ENCODE measurements at regions not wholly inside any gene's neighbourhood (a gene's known extent, or its start where the extent isn't known, plus 50 kb on each side); places are given as distances from the start of the nearest gene placed in this dataset.

DNA sequence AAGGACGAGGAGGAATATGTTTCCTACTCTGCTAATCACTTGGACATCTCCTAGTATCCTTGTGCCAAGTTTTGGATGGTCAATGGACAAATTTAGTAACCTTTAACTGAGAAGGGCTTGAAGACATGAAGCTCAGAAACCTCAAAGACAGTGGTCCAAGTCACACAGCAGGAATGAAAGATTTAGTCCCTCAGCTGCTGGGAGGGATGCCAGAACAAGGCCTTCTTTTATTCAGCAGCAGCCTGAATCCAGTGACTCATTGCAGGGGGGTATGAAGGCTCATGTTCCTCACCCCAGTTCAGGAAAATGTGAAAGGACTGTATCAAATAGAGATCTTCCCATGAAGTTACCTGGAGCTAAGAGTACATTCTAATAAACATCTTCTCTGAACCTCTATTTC lies 214.9 kb upstream of the UGT8 start:
- no peak overlapping the region for H3K9ac ChIP-seq
- H3K27me3 ChIP-seq, result no peaks in the 10 kb centered on the region
- H3K4me1 ChIP-seq, result peaks cover 0 to 5% (median 0%) of the 10 kb centered on the region in 10 experiments; a peak in 1 of 20 replicates
- no peaks in the 10 kb centered on the region for H3K36me3 ChIP-seq
- no peak overlapping the region for H3K4me2 ChIP-seq
- no peak for TF ChIP-seq Cebpa-rat (IDR thresholded peaks at IDR 0.05)
- no peaks in the 10 kb centered on the region for H3K9me3 ChIP-seq (replicated peaks in 1 of 11)
- H4K20me1 ChIP-seq, result no peaks in the 10 kb centered on the region
- no peak overlapping the region for H3K4me3 ChIP-seq
- no peak overlapping the region for H3K27ac ChIP-seq

DNA sequence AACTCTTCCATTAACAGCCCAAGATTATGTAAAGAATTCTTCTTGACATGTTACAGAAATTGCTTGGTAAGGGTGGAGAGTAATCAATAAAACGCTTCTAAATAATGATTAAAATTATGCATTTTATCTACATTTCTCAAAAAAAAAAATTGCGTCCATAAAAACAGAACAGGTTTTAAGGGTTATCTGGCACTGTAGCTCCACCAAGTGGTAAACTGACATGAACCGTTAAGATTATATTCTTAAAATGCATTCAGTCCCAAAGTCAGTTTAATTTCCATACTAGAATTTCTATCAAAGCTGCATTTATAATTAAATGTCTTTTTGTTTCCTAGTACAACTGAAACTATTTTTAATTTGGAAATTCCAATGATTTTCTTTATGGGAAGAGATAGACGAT lies 214.0 kb upstream of the UGT8 start:
- Histone ChIP-seq H3K4me1 (peaks cover 0 to 5% (median 0%) of the 10 kb centered on the region in 10 experiments; a peak in 1 of 20 replicates), H3K9ac (no peak overlapping the region), H3K27me3 (no peaks in the 10 kb centered on the region), H4K20me1 (0 out of 22 replicates have a peak, but pooled peaks cover 0 to 3% (median 0%) of the 10 kb centered on the region in 11 experiments), H3K27ac (no peak overlapping the region), H3K4me3 (no peak overlapping the region), H3K36me3 (no peaks in the 10 kb centered on the region), H3K9me3 (replicated peaks in 1 of 11) (no peaks in the 10 kb centered on the region), H3K4me2 (no peak overlapping the region)
- no peak for TF ChIP-seq Cebpa-rat (IDR thresholded peaks at IDR 0.05)

- Histone ChIP-seq H3K4me2 (peak overlapping the region in 1 of 11 experiments; percentile 29; a peak in 1 of 22 replicates), H3K36me3 (no peaks in the 10 kb centered on the region), H3K9ac (no peak overlapping the region), H3K27me3 (no peaks in the 10 kb centered on the region), H3K27ac (no peak overlapping the region), H4K20me1 (0 out of 22 replicates have a peak, but pooled peaks cover 0 to 3% (median 0%) of the 10 kb centered on the region in 11 experiments), H3K4me3 (no peak overlapping the region), H3K9me3 (replicated peaks in 1 of 11) (no peaks in the 10 kb centered on the region), H3K4me1 (peaks cover 0 to 5% (median 0%) of the 10 kb centered on the region in 10 experiments; a peak in 1 of 20 replicates)
- no peak for TF ChIP-seq Cebpa-rat (IDR thresholded peaks at IDR 0.05)
Observed at GRCh38 chr4:114385195-114385985, 213.2 kb upstream of the UGT8 start.

DNA sequence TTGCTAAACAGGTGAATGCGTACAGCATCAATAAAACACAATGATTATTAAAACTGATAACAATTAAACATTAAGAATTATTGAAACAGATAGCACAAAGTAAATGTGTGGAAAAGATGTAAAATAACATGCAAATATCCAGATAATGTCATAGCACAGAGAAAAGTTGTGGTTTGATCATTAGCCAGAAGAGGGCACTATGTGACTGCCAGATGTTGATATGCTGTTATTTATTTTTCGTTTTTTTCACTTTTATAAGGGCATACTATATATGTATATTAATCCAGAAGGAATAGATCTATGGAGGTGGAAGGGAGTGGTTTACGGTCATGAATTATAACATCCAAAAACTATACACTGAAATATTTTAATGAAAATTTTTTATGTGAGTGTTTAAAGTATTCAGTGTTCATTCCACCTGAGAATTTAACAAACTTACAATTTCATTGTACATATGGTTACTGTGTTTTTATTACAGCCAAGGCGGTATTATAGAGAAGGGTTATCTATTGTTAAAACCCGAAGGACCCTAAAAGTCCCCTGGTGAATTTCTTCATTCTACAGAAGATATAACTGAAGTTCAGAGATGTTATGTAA lies 211.9 kb upstream of the UGT8 start:
- no peaks in the 10 kb centered on the region for H3K27me3 ChIP-seq
- no peak overlapping the region for H3K4me3 ChIP-seq

DNA sequence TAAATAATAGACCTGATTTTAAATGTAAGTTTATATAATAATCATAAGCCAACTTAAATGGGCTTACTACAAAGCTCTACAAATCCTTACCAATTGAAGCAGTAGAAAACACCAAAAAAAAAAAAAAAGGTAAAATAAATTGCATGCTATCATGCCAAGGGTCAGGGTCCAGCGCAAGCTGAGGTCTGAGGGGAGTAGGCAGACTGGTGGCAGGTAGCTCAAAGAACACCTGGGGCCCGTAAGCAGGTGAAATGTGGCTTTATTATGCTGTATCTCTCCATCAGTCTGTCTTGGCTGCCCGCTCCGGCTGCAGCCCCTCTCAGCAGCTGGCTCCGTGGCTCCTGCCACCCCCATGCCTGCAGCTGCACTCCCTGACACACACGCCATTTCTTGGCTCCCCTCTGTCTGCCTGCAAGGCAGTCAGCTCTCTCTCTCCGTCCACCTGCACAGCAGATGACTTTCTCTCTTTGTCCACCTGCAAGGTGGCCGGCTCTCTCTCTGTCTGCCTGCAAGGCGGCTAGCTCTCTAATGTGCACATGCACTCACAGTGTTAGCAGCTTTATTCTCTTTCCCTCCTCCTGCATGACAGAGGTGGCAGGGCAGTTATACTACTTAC lies 209.4 kb upstream of the UGT8 start:
- no peaks in the 10 kb centered on the region for H3K27me3 ChIP-seq
- H3K4me1 ChIP-seq, result peaks cover 0 to 5% (median 0%) of the 10 kb centered on the region in 10 experiments; a peak in 1 of 20 replicates
- no peaks in the 10 kb centered on the region for H3K36me3 ChIP-seq
- no peak overlapping the region for H3K4me2 ChIP-seq
- H3K27ac ChIP-seq, result no peak overlapping the region
- H3K9me3 ChIP-seq (replicated peaks in 1 of 11), result no peaks in the 10 kb centered on the region
- TF ChIP-seq Cebpa-rat (IDR thresholded peaks at IDR 0.05), result no peak
- H3K9ac ChIP-seq, result no peak overlapping the region
- no peak overlapping the region for H3K4me3 ChIP-seq
- 0 out of 22 replicates have a peak, but pooled peaks cover 0 to 3% (median 0%) of the 10 kb centered on the region in 11 experiments for H4K20me1 ChIP-seq

More for the DNA sequence above, 211.9 kb upstream of the UGT8 start:
- no peak overlapping the region for H3K4me2 ChIP-seq
- TF ChIP-seq Cebpa-rat (IDR thresholded peaks at IDR 0.05), result no peak
- no peak overlapping the region for H3K27ac ChIP-seq
- H4K20me1 ChIP-seq, result 0 out of 22 replicates have a peak, but pooled peaks cover 0 to 3% (median 0%) of the 10 kb centered on the region in 11 experiments
- no peak overlapping the region for H3K9ac ChIP-seq
- H3K4me1 ChIP-seq, result peaks cover 0 to 5% (median 0%) of the 10 kb centered on the region in 10 experiments; a peak in 1 of 20 replicates
- H3K36me3 ChIP-seq, result no peaks in the 10 kb centered on the region
- no peaks in the 10 kb centered on the region for H3K9me3 ChIP-seq (replicated peaks in 1 of 11)

DNA sequence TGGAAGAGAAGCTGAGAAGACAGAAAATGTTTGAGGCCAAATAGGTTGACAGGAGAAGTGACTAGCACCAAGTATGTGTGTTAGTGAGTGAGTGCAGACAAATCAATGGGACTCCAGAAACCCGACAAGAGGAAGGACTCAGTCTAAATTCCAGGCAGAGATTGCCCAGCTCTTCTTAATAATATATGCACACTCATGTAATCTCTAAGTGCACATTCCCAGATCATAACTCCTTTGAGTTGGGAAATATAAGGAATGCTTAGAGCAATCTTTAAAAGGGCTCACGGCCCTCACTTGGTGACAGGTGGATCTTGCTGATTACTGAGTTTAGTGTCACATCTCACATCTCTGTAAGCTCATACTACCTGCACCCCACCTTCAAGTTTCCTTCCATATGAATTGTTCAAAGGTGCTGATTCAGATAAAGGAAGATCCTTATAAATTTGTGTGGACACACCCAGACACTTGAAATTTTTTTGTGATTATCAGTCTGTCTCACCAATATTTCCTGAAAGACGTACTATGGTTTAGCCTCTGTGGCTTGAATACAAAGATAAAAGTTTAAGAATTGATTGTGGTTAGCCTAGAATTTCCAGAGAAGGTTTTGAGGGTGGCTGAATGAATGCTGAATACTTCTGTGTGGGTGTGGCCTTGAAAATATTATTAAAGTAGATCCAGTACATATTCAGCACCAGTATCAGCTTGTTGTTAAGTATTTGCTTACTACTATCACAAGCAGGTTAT lies 205.1 kb upstream of the UGT8 start:
- Histone ChIP-seq H3K9me3 (replicated peaks in 1 of 11) (no peaks in the 10 kb centered on the region), H3K4me3 (no peak overlapping the region), H3K4me1 (no peaks in the 10 kb centered on the region), H3K27ac (no peak overlapping the region), H4K20me1 (0 out of 22 replicates have a peak, but pooled peaks cover 0 to 3% (median 0%) of the 10 kb centered on the region in 11 experiments), H3K36me3 (no peaks in the 10 kb centered on the region), H3K4me2 (no peak overlapping the region), H3K27me3 (no peaks in the 10 kb centered on the region), H3K9ac (no peak overlapping the region)
- TF ChIP-seq Cebpa-rat (IDR thresholded peaks at IDR 0.05), result no peak

GRCh38 chr4:114396808-114397207 lies 201.8 kb upstream of the UGT8 start:
- Histone ChIP-seq H3K27ac (no peak overlapping the region), H3K27me3 (no peaks in the 10 kb centered on the region), H3K4me1 (no peaks in the 10 kb centered on the region), H4K20me1 (no peaks in the 10 kb centered on the region), H3K9ac (no peak overlapping the region), H3K36me3 (no peaks in the 10 kb centered on the region), H3K9me3 (replicated peaks in 1 of 11) (no peaks in the 10 kb centered on the region), H3K4me2 (no peak overlapping the region), H3K4me3 (no peak overlapping the region)
- peak in 2 of 11 experiments; percentile 11 to 30; a peak in 1 of 22 replicates for TF ChIP-seq Cebpa-rat (IDR thresholded peaks at IDR 0.05)

DNA sequence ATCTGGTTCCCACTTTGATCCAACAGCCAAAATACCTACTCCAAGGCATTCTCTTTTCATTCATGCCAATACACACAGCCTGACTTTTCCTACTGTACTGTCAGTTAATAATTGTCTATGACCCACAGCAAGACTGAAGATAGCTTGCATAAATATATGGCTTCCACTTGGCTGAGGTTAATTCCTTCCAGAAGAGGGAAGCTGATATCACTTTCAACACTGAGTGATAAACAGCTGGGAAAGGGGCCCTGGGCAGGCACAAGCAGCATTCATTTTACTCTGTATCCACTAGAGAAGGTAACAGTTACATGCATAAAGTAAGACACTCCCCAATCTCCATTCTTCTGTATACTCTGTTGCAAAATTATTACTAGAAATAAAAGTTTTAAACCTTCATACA lies 200.2 kb upstream of the UGT8 start:
- TF ChIP-seq Cebpa-rat (IDR thresholded peaks at IDR 0.05), result no peak
- Histone ChIP-seq H3K4me3 (no peak overlapping the region), H3K4me1 (no peaks in the 10 kb centered on the region), H3K27me3 (no peaks in the 10 kb centered on the region), H4K20me1 (no peaks in the 10 kb centered on the region), H3K4me2 (no peak overlapping the region), H3K36me3 (no peaks in the 10 kb centered on the region), H3K9me3 (replicated peaks in 1 of 11) (no peaks in the 10 kb centered on the region), H3K27ac (no peak overlapping the region), H3K9ac (no peak overlapping the region)

DNA sequence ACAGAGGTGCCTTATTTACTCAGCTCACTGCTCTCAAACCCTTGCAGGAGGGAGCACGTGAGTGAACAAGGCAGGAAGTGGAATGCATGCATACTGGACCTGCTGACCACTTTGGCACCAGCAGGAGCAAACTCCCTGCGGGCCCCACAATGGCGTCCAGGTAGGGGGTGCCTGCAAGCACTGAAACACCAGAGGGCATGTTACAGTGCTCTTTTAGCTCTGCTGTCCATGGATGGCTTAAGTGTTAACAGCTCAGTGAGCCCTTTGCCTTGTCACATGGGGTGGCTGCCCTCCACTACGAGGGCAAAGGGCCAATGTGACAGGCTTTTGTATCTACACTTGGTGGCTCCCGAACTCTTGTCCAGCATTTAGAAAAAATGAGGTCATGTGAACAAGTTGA lies 199.5 kb upstream of the UGT8 start:
- Histone ChIP-seq H3K27ac (no peak overlapping the region), H3K27me3 (no peaks in the 10 kb centered on the region), H3K9me3 (replicated peaks in 1 of 11) (no peaks in the 10 kb centered on the region), H3K9ac (no peak overlapping the region), H4K20me1 (no peaks in the 10 kb centered on the region), H3K4me1 (no peaks in the 10 kb centered on the region), H3K4me3 (no peak overlapping the region), H3K4me2 (no peak overlapping the region), H3K36me3 (no peaks in the 10 kb centered on the region)
- TF ChIP-seq Cebpa-rat (IDR thresholded peaks at IDR 0.05), result no peak

Measured in BLaER1 treated with 17β-estradiol and CSF1 and Interleukin-3, amounts not matched to agents 10 nM and 100 nM (cell line).